Upper lobe of left lung (tissue), 6 donors: ENCODE measurements at regions not wholly inside any gene's neighbourhood (a gene's known extent, or its start where the extent isn't known, plus 50 kb on each side); places are given as distances from the start of the nearest gene placed in this dataset.

Experiments
- ATAC-seq, 2 donors: fragments of 200-7000 bp; cut with Tn5 transposase; one replicate each; pipeline ENCODE4 v1.9.1; 2022; ENCODE audit warnings: mild to moderate bottlenecking in 2 of 2, moderate library complexity in 2 of 2; ENCODE audit not compliant: low FRiP score in 2 of 2
- DNase-seq, 2 donors: peaks; one replicate each; pipeline ENCODE4 v3.0.0-alpha.2; 2019 to 2020
- H3K27ac ChIP-seq, 4 donors: fragments of 200-600 bp; sonication (generic); one replicate each; pipeline ENCODE4 v1.5.1; 2016 to 2019
- H3K27me3 ChIP-seq, 4 donors: fragments of 200-600 bp; sonication (generic); one replicate each; pipeline ENCODE4 v1.5.1; 2017 to 2019
- H3K36me3 ChIP-seq, 4 donors: fragments of 200-600 bp; sonication (generic); one replicate each; pipeline ENCODE4 v1.5.1; 2016 to 2019
- H3K4me1 ChIP-seq, 4 donors: fragments of 200-600 bp; sonication (generic); one replicate each; pipeline ENCODE4 v1.5.1; 2018 to 2019
- H3K4me3 ChIP-seq, 4 donors: fragments of 200-600 bp; sonication (generic); one replicate each; pipeline ENCODE4 v1.5.1; 2017 to 2019; ENCODE audit warnings: mild to moderate bottlenecking in 2 of 4, moderate library complexity in 1 of 4
- H3K9me3 ChIP-seq, 4 donors: fragments of 200-600 bp; sonication (generic); one replicate each; pipeline ENCODE4 v1.5.1; 2018 to 2019
- CTCF ChIP-seq, 6 experiments: fragments of 450-650 bp in 4 of 6; fragments of 200-600 bp in 2 of 6; sonication (generic) in 2 of 6; IDR thresholded peaks; one replicate each; pipeline ENCODE4 v1.5.1; 2016 to 2019; ENCODE audit warnings: antibody characterized with exemption in 6 of 6
- EP300 ChIP-seq, 4 donors: sonication (generic); formaldehyde crosslinking; IDR thresholded peaks; one replicate each; pipeline ENCODE4 v1.5.1; 2017; ENCODE audit warnings: antibody characterized with exemption in 4 of 4, control low read depth in 2 of 4
- POLR2A ChIP-seq, 4 donors: fragments of 450-650 bp; IDR thresholded peaks; one replicate each; pipeline ENCODE4 v1.5.1; 2016 to 2017; ENCODE audit warnings: antibody characterized with exemption in 4 of 4, mild to moderate bottlenecking in 2 of 4
- POLR2AphosphoS5 ChIP-seq, 2 donors: sonication (generic); formaldehyde crosslinking; IDR thresholded peaks; one replicate each; pipeline ENCODE4 v1.5.1; 2017; ENCODE audit warnings: antibody characterized with exemption in 2 of 2
- WGBS, 2 donors: methylation state at CpG; one replicate each; pipeline ENCODE4 v1.1.5; 2017 to 2018; 5-methylcytosine and 5-hydroxymethylcytosine counted together
- donor health status: DM: no; HTN: no; CAD: no; lungs with moderate emphysema.
- donor health status: DM: no; HTN: yes; CAD: no; lungs with severe emphysema.

- no peak for DNase-seq
- WGBS, 2 donors: 62 to 71% methylated on average over 5 of the region's 5 CpGs
- H3K36me3 ChIP-seq: no peaks in the 10 kb centered on the region
Measured at GRCh38 chr16:76885776-76886537, 305.0 kb upstream of the MON1B start.

GRCh38 chr16:76897816-76898215, 293.2 kb upstream of the MON1B start:
- Histone ChIP-seq H3K4me1 (no peaks in the 10 kb centered on the region), H3K27ac (no peak overlapping the region), H3K27me3 (no peaks in the 10 kb centered on the region), H3K4me3 (no peak overlapping the region), H3K9me3 (no peaks in the 10 kb centered on the region), H3K36me3 (no peaks in the 10 kb centered on the region)
- no peak for DNase-seq
- no peak for ATAC-seq
- WGBS, 2 donors: 78 to 94% methylated on average over 1 of the region's 1 CpG
- TF ChIP-seq CTCF (IDR thresholded peaks at IDR 0.05): no peak
- TF ChIP-seq POLR2AphosphoS5 (IDR thresholded peaks at IDR 0.05): no peak
- TF ChIP-seq EP300 (IDR thresholded peaks at IDR 0.05): no peak
- TF ChIP-seq POLR2A (IDR thresholded peaks at IDR 0.05): no peak

More at GRCh38 chr16:76885776-76886537, 305.0 kb upstream of the MON1B start:
- no peak overlapping the region for H3K27ac ChIP-seq
- H3K9me3 ChIP-seq: no peaks in the 10 kb centered on the region
- H3K27me3 ChIP-seq: no peaks in the 10 kb centered on the region
- TF ChIP-seq CTCF (IDR thresholded peaks at IDR 0.05): no peak
- no peak for TF ChIP-seq POLR2A (IDR thresholded peaks at IDR 0.05)
- H3K4me1 ChIP-seq: no peaks in the 10 kb centered on the region
- no peak overlapping the region for H3K4me3 ChIP-seq
- no peak for ATAC-seq

- DNase-seq (no peak), ATAC-seq (no peak)
- Histone ChIP-seq H3K4me3 (no peak overlapping the region), H3K9me3 (no peaks in the 10 kb centered on the region), H3K4me1 (no peaks in the 10 kb centered on the region), H3K27me3 (no peaks in the 10 kb centered on the region), H3K27ac (no peak overlapping the region), H3K36me3 (no peaks in the 10 kb centered on the region)
- TF ChIP-seq EP300 (IDR thresholded peaks at IDR 0.05) (no peak), CTCF (IDR thresholded peaks at IDR 0.05) (no peak), POLR2AphosphoS5 (IDR thresholded peaks at IDR 0.05) (no peak), POLR2A (IDR thresholded peaks at IDR 0.05) (no peak)
Measured at GRCh38 chr16:76899767-76900166, 291.2 kb upstream of the MON1B start.

GRCh38 chr16:76900285-76901263, 290.4 kb upstream of the MON1B start:
- DNase-seq (no peak), ATAC-seq (no peak)
- Histone ChIP-seq H3K27me3 (no peaks in the 10 kb centered on the region), H3K9me3 (no peaks in the 10 kb centered on the region), H3K27ac (no peak overlapping the region), H3K36me3 (no peaks in the 10 kb centered on the region), H3K4me3 (no peak overlapping the region), H3K4me1 (no peaks in the 10 kb centered on the region)
- 70 to 77% methylated on average over 6 of the region's 6 CpGs for WGBS, 2 donors
- TF ChIP-seq EP300 (IDR thresholded peaks at IDR 0.05): no peak
- no peak for TF ChIP-seq CTCF (IDR thresholded peaks at IDR 0.05)
- TF ChIP-seq POLR2AphosphoS5 (IDR thresholded peaks at IDR 0.05): no peak
- TF ChIP-seq POLR2A (IDR thresholded peaks at IDR 0.05): no peak
